Breast epithelium (tissue), 3 donors: ENCODE measurements at regions not wholly inside any gene's neighbourhood (a gene's known extent, or its start where the extent isn't known, plus 50 kb on each side); places are given as distances from the start of the nearest gene placed in this dataset.

Experiments
- CTCF ChIP-seq, 3 donors: fragments of 450-650 bp; IDR thresholded peaks; one replicate each; pipeline ENCODE4 v1.5.1; 2016 to 2017; ENCODE audit warnings: antibody characterized with exemption in 3 of 3, mild to moderate bottlenecking in 3 of 3, moderate library complexity in 3 of 3
- POLR2A ChIP-seq: fragments of 450-650 bp; IDR thresholded peaks from one replicate; pipeline ENCODE4 v1.6.1; 2016; ENCODE audit warnings: antibody characterized with exemption, mild to moderate bottlenecking, moderate library complexity
- POLR2AphosphoS5 ChIP-seq, 3 donors: sonication (generic); formaldehyde crosslinking; IDR thresholded peaks; one replicate each; pipeline ENCODE4 v1.6.1; 2017; ENCODE audit warnings: antibody characterized with exemption in 3 of 3

GRCh38 chr5:91221917-91222316 lies 161.2 kb downstream of the ARRDC3 start:
- TF ChIP-seq POLR2A, result no peak
- no peak for TF ChIP-seq CTCF (IDR thresholded peaks at IDR 0.05)
- TF ChIP-seq POLR2AphosphoS5 (IDR thresholded peaks at IDR 0.05), result no peak
